HFF-Myc (cell line): ENCODE measurements at regions not wholly inside any gene's neighbourhood (a gene's known extent, or its start where the extent isn't known, plus 50 kb on each side); places are given as distances from the start of the nearest gene placed in this dataset.

Source experiments
- DNase-seq: peaks from one replicate; pipeline ENCODE4 v3.0.0-alpha.2; 2011; ENCODE audit warnings: low read depth; ENCODE audit errors: extremely low read depth
- H3K4me3 ChIP-seq: replicated peaks from 2 replicates; pipeline ENCODE4 v1.5.1; 2011; ENCODE audit warnings: low read depth, mild to moderate bottlenecking, control low read depth, low read length
- TF ChIP-seq, protein P1 (sequence below): IDR thresholded peaks from 2 replicates; pipeline ENCODE4 v1.5.1; 2012; ENCODE audit warnings: mild to moderate bottlenecking, low read depth, low read length, control low read depth; ENCODE audit errors: missing control alignments

DNA sequence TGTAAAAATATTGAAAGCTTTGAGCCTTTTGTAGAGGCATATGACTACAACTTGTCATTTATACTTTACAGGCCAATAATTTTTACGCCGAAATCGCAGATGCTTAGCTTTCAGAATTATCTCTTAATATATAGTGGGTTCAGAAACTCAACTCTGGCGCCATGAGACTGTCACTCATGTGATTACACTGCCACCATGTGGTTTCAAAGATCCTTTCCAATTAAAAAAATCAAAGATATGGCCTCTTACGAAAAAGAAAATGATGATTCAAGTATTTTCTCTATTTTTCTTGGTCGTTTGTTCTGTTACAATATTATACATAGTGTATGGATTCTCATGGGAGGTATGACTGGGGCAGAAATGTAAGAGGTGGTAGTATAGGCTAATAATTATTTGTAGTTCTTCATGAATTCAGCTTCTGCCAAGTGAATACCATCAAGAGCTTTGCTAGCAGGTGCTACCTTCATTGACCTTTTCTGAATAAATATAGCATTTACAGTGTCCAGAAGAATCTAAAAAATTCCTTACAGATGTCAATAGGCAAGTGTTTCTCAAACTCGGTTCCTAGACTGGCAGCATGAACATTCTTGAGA, 751.7 kb upstream of the GOLIM4 start:
- no peak overlapping the region for H3K4me3 ChIP-seq
- peak; percentile 6 for DNase-seq
- TF ChIP-seq, protein P1, sequence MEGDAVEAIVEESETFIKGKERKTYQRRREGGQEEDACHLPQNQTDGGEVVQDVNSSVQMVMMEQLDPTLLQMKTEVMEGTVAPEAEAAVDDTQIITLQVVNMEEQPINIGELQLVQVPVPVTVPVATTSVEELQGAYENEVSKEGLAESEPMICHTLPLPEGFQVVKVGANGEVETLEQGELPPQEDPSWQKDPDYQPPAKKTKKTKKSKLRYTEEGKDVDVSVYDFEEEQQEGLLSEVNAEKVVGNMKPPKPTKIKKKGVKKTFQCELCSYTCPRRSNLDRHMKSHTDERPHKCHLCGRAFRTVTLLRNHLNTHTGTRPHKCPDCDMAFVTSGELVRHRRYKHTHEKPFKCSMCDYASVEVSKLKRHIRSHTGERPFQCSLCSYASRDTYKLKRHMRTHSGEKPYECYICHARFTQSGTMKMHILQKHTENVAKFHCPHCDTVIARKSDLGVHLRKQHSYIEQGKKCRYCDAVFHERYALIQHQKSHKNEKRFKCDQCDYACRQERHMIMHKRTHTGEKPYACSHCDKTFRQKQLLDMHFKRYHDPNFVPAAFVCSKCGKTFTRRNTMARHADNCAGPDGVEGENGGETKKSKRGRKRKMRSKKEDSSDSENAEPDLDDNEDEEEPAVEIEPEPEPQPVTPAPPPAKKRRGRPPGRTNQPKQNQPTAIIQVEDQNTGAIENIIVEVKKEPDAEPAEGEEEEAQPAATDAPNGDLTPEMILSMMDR, result peak; percentile 36

DNA sequence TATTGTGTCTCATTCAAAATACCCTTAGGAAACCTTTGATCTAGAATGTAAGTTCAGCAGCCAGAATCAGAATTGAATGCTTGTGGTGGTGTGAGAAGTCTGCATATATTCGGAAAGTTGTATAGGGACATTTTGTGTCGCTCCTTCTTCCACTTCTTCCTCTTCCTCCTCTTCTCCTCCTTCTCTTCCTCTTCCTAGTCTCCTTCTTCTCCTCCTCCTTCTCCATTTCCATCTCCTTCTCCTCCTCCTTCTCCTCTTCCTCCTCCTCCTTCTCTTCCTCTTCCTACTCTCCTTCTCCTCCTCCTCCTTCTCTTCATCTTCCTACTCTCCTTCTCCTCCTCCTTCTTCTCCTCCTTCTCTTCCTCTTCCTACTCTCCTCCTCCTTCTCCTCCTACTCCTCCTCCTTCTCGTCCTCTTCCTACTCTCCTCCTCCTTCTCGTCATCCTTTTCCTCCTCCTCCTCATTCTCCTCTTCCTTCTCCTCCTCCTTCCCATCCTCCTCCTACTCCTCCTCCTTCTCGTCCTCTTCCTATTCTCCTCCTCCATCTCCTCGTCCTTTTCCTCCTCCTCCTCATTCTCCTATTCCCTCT, 749.3 kb upstream of the GOLIM4 start:
- DNase-seq, result no peak
- TF ChIP-seq, protein P1, result no peak
- no peak overlapping the region for H3K4me3 ChIP-seq

DNA sequence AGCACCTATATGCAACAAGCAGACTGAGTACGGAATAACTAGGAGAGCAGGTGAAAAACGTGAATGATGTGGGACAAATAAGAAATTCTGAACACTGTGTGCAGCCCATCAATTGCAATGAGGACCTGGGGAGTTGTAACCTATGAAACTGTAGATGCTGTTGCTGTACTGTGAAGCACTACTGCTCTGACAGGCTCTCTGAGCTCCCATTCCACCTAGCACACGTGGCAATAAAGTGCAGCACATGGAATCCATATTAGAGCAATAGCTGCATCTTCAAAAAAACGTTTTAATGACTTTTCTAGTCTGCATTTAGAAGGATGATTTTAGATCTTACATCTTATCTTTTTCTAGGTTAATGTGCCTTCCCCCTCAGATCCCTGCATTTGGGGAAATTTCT, 748.7 kb upstream of the GOLIM4 start:
- TF ChIP-seq, protein P1, result no peak
- no peak overlapping the region for H3K4me3 ChIP-seq
- DNase-seq, result no peak

DNA sequence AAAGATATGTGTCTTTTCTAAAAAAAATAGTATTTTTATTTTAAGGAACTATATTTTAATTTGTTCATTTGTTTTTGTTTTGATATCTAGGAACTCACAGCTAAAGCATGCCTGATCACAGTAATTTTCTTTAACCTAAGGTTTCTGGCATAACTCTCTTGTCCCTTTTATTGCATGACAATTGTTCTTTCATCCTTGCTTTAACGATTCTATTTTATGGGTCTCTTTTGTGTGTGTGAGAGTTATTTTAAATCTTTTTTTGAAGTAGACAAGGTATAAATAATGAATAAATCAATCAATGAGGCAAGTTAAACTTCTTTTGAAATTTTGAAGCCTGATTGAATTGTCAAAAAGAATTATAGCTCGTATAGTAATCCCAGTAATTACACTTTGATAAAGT, 747.8 kb upstream of the GOLIM4 start:
- no peak for DNase-seq
- TF ChIP-seq, protein P1, result no peak

DNA sequence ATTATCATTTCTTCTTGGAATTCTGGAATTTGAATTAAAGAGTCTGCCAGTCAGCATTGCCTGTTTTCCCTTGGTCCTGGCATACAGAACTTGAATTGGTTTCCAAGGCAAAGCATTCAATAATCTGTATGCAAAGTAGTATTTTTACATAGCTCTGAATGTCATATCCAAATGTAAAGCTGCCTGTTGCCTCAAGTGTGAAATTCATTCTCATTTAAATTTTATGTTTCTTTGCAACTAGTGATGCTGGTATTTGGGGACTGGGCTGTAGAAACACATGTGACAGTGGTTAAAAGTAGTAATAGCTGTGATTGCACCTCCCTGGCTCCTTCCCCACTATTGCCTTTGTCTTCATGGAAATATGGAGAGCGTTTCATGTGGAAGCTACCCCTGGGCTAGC, 743.9 kb upstream of the GOLIM4 start:
- TF ChIP-seq, protein P1, result no peak
- no peak overlapping the region for H3K4me3 ChIP-seq
- no peak for DNase-seq

More for the DNA sequence above, 747.8 kb upstream of the GOLIM4 start:
- no peak overlapping the region for H3K4me3 ChIP-seq

DNA sequence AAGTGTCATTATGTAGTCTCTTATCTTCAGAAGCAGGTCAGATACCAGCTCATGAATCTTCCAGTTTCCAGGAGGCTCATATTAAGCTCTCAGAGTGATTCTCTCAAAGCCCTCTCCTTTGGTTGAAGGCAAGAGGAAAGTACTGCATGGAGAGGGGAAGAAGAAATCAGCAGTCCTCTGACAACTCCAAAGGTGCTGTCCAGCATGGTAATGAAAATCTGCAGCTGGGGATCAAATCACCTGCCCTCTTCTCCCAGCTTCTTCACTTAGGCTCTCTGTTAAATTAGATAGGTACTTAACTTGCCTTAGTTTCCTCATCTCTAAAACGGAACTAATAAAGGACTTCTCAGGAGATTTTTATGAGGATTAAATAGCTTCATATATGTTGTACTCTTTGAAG, 738.8 kb upstream of the GOLIM4 start:
- TF ChIP-seq, protein P1, result no peak
- no peak overlapping the region for H3K4me3 ChIP-seq

DNA sequence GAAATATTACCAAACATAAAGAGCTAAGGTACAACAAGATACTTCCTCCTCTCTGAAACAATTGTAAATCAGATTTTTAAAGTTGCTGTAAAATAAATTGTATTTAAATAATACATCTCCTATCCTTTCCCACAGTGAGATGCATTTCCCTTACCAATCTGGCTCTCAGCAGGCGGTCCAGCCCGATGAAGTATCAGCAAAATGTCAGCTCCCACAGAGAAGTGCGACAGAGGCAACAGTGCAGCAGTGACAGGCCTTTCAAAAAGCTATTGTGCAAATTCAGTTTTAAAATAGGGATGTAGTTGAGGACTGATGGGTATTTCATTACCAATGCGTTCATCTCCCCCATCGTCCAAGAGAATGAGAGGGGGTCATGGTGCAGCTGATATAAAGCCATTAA, 733.2 kb upstream of the GOLIM4 start:
- H3K4me3 ChIP-seq, result no peak overlapping the region
- TF ChIP-seq, protein P1, result no peak
- no peak for DNase-seq

More for the DNA sequence above, 738.8 kb upstream of the GOLIM4 start:
- no peak for DNase-seq
